ENCODE measurements at regions not wholly inside any gene's neighbourhood (a gene's known extent, or its start where the extent isn't known, plus 50 kb on each side); places are given as distances from the start of the nearest gene placed in this dataset.

GRCh38 chr10:84818961-84819360, 490.6 kb downstream of the CCSER2 start:
- ATAC-seq = no peak
- H3K27me3 ChIP-seq = no peaks in the 10 kb centered on the region
- H3K27ac ChIP-seq = no peak overlapping the region
- no peaks in the 10 kb centered on the region for H3K9me3 ChIP-seq
- H3K4me1 ChIP-seq = peaks cover 0 to 4% (median 0%) of the 10 kb centered on the region in 3 donors
- H3K4me3 ChIP-seq = no peak overlapping the region
- TF ChIP-seq POLR2A (IDR thresholded peaks at IDR 0.05) (no peak), POLR2AphosphoS5 (IDR thresholded peaks at IDR 0.05) (no peak), EP300 (IDR thresholded peaks at IDR 0.05) (no peak), CTCF (IDR thresholded peaks at IDR 0.05) (no peak)
- H3K36me3 ChIP-seq = no peaks in the 10 kb centered on the region
- WGBS, 2 donors (ENCODE audit: low coverage in 1 of 2) = 37 to 76% methylated on average over 3 of the region's 3 CpGs

DNA sequence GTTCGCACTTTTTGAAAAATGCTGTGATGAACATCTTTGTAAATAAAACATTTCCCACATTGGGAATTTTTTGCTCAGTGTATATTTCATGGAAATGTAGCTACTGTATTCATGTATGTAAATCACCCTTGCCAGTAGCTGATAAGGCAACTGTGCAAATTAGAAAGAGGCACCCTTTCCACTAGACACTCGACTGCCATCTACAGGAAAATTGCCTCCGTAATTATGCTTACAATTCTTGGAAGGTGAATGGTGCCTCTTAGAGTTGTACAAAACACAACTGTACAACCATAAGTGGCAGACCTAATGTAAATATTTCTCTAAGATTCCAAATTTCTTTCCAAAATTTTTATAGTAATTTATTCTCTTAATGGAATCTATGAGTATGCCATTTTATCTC, 491.7 kb downstream of the CCSER2 start:
- no peaks in the 10 kb centered on the region for H3K27me3 ChIP-seq
- H3K9me3 ChIP-seq = no peaks in the 10 kb centered on the region
- H3K4me3 ChIP-seq = no peak overlapping the region
- 42 to 73% methylated on average over 3 of the region's 3 CpGs for WGBS, 2 donors (ENCODE audit: low coverage in 1 of 2)
- peaks cover 0 to 4% (median 0%) of the 10 kb centered on the region in 3 donors for H3K4me1 ChIP-seq
- TF ChIP-seq POLR2AphosphoS5 (IDR thresholded peaks at IDR 0.05) (no peak), CTCF (IDR thresholded peaks at IDR 0.05) (no peak), EP300 (IDR thresholded peaks at IDR 0.05) (no peak), POLR2A (IDR thresholded peaks at IDR 0.05) (no peak)
- no peak for ATAC-seq
- H3K36me3 ChIP-seq = no peaks in the 10 kb centered on the region
- H3K27ac ChIP-seq = no peak overlapping the region

GRCh38 chr10:84820596-84820995, 492.2 kb downstream of the CCSER2 start:
- Histone ChIP-seq H3K4me1 (peaks cover 0 to 8% (median 0%) of the 10 kb centered on the region in 3 donors), H3K4me3 (no peak overlapping the region), H3K9me3 (no peaks in the 10 kb centered on the region), H3K36me3 (no peaks in the 10 kb centered on the region), H3K27me3 (no peaks in the 10 kb centered on the region), H3K27ac (no peak overlapping the region)
- no peak for ATAC-seq
- WGBS, 2 donors (ENCODE audit: low coverage in 1 of 2) = 21 to 27% methylated on average over 2 of the region's 2 CpGs
- no peak for TF ChIP-seq POLR2A (IDR thresholded peaks at IDR 0.05)
- no peak for TF ChIP-seq EP300 (IDR thresholded peaks at IDR 0.05)
- no peak for TF ChIP-seq POLR2AphosphoS5 (IDR thresholded peaks at IDR 0.05)
- TF ChIP-seq CTCF (IDR thresholded peaks at IDR 0.05) = no peak

DNA sequence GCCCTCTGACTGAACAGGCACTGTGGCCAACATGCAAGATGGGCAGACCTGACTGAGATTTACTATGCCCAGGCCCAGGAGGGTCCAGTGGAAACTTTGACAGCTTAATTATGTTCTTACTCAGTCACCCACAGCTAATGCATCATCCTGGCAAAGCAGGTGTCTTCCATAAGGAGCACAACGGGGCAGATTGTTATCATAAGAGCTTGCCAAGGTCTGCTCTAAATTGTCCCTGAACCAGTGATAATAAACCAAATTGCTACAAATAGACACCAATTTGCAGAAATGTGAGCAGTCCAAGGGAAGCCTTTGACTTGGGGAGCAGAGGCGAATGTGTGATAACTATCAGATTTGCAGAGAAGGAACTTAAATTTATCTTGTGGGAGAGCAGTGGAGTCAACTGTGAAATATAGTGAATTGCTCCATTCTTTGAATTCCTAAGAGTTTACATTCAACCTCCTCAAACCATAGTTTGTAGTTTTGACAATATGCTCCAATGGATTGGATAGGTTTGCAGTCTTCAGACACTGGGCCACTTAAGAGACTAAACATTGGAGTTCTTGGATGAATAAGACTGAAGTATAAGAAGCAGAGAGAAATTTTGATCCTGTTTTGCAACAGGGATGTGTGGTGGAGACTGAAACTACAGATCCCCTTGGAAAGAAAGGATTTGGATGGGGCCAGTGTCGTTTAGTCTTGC, 494.7 kb downstream of the CCSER2 start:
- WGBS, 2 donors (ENCODE audit: low coverage in 1 of 2) = 49 to 58% methylated on average over 2 to 3 of the region's 3 CpGs
- TF ChIP-seq CTCF (IDR thresholded peaks at IDR 0.05) = no peak
- no peak for TF ChIP-seq POLR2AphosphoS5 (IDR thresholded peaks at IDR 0.05)
- no peak for TF ChIP-seq POLR2A (IDR thresholded peaks at IDR 0.05)
- no peak for TF ChIP-seq EP300 (IDR thresholded peaks at IDR 0.05)
- H3K9me3 ChIP-seq = no peaks in the 10 kb centered on the region
- H3K4me3 ChIP-seq = no peak overlapping the region
- ATAC-seq = no peak
- no peaks in the 10 kb centered on the region for H3K36me3 ChIP-seq
- no peak overlapping the region for H3K27ac ChIP-seq
- H3K27me3 ChIP-seq = no peaks in the 10 kb centered on the region
- H3K4me1 ChIP-seq = peaks cover 0 to 9% (median 0%) of the 10 kb centered on the region in 3 donors

GRCh38 chr10:84824525-84824924, 496.1 kb downstream of the CCSER2 start:
- Histone ChIP-seq H3K36me3 (no peaks in the 10 kb centered on the region), H3K4me3 (no peak overlapping the region), H3K9me3 (no peaks in the 10 kb centered on the region), H3K4me1 (peaks cover 0 to 9% (median 0%) of the 10 kb centered on the region in 3 donors), H3K27ac (no peak overlapping the region), H3K27me3 (no peaks in the 10 kb centered on the region)
- no peak for TF ChIP-seq CTCF (IDR thresholded peaks at IDR 0.05)
- no peak for TF ChIP-seq POLR2AphosphoS5 (IDR thresholded peaks at IDR 0.05)
- no peak for TF ChIP-seq POLR2A (IDR thresholded peaks at IDR 0.05)
- no peak for TF ChIP-seq EP300 (IDR thresholded peaks at IDR 0.05)
- ATAC-seq = no peak
- WGBS, 2 donors (ENCODE audit: low coverage in 1 of 2) = 86 to 100% methylated on average over 1 of the region's 1 CpG

Data from gastroesophageal sphincter (tissue), 4 donors.